Suprapubic skin (tissue), 4 donors: ENCODE measurements at regions not wholly inside any gene's neighbourhood (a gene's known extent, or its start where the extent isn't known, plus 50 kb on each side); places are given as distances from the start of the nearest gene placed in this dataset.

Experiments
- CTCF ChIP-seq, 2 donors: fragments of 200-600 bp in 1 of 2; fragments of 450-650 bp in 1 of 2; sonication (generic) in 1 of 2; IDR thresholded peaks; one replicate each; pipeline ENCODE4 v1.5.1; 2016 to 2019; ENCODE audit warnings: antibody characterized with exemption in 2 of 2, mild to moderate bottlenecking in 1 of 2, moderate library complexity in 1 of 2
- EP300 ChIP-seq: sonication (generic); formaldehyde crosslinking; IDR thresholded peaks from one replicate; pipeline ENCODE4 v1.6.1; 2017; ENCODE audit warnings: antibody characterized with exemption
- POLR2A ChIP-seq, 2 donors: fragments of 450-650 bp; IDR thresholded peaks; one replicate each; pipeline ENCODE4 v1.6.1; 2017; ENCODE audit warnings: antibody characterized with exemption in 2 of 2, mild to moderate bottlenecking in 2 of 2, moderate library complexity in 2 of 2
- POLR2AphosphoS5 ChIP-seq, 3 donors: sonication (generic); formaldehyde crosslinking; IDR thresholded peaks; one replicate each; pipeline ENCODE4 v1.6.1; 2017; ENCODE audit warnings: antibody characterized with exemption in 3 of 3

- no peak for TF ChIP-seq POLR2AphosphoS5 (IDR thresholded peaks at IDR 0.05)
- no peak for TF ChIP-seq CTCF (IDR thresholded peaks at IDR 0.05)
- TF ChIP-seq POLR2A (IDR thresholded peaks at IDR 0.05) = no peak
- no peak for TF ChIP-seq EP300
Observed at GRCh38 chr13:39232401-39232980, 194.2 kb downstream of the NHLRC3 start.
